ENCODE measurements at regions not wholly inside any gene's neighbourhood (a gene's known extent, or its start where the extent isn't known, plus 50 kb on each side); places are given as distances from the start of the nearest gene placed in this dataset.

DNA sequence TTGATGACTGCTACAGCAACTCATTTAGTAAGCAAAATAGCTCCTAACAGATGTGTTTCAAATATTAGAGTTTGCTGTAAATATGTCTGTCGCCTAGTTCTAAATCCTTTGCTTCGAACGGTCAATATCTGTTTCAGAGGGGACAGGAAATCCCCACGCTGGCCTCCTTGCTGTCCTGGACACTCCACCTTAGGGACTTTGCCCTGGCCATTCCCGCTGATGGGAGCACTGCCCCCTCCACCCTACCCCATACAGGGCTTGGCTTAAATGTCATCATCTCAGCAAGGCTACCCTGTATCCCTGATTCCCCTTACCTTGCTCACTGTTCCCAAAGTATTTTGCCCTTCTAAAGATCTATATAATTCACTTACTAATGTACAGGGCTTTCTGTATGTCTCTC, 86.1 kb upstream of the HIVEP3 start:
- H3K36me3 ChIP-seq = no peaks in the 10 kb centered on the region
- no peaks in the 10 kb centered on the region for H3K27me3 ChIP-seq (replicated peaks; ENCODE audit: insufficient read depth)
- TF ChIP-seq, protein P1, sequence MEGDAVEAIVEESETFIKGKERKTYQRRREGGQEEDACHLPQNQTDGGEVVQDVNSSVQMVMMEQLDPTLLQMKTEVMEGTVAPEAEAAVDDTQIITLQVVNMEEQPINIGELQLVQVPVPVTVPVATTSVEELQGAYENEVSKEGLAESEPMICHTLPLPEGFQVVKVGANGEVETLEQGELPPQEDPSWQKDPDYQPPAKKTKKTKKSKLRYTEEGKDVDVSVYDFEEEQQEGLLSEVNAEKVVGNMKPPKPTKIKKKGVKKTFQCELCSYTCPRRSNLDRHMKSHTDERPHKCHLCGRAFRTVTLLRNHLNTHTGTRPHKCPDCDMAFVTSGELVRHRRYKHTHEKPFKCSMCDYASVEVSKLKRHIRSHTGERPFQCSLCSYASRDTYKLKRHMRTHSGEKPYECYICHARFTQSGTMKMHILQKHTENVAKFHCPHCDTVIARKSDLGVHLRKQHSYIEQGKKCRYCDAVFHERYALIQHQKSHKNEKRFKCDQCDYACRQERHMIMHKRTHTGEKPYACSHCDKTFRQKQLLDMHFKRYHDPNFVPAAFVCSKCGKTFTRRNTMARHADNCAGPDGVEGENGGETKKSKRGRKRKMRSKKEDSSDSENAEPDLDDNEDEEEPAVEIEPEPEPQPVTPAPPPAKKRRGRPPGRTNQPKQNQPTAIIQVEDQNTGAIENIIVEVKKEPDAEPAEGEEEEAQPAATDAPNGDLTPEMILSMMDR (IDR thresholded peaks at IDR 0.05) = no peak
- no peak overlapping the region for H3K27ac ChIP-seq
- no peak overlapping the region for H3K4me3 ChIP-seq
- no peaks in the 10 kb centered on the region for H3K4me1 ChIP-seq (ENCODE audit: control insufficient read depth in 1 of 2, low read depth in 2 of 2)
- DNase-seq (ENCODE audit: low spot score) (no peak), ATAC-seq (ENCODE audit: insufficient number of reproducible peaks, low FRiP score, low read depth) (no peak)
- H3K9me3 ChIP-seq = no peaks in the 10 kb centered on the region

DNA sequence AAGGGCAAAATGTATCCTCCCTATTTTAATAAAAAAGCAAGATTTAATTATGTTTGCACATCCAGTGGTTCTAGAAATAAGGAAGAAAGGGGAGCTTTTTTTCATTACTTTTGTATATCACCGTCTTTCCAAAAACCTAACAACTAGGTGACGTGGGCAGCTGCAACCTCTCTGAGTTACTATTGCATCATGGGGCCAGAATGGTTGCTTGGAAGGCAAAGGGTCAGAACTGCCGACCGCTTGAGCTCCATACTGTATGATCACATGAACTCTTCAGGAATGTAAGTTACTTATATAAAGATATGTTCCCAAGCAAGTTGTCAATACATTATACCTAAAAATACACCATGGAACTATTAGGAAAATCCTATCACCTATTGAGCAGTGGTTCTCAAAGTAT, 85.6 kb upstream of the HIVEP3 start:
- no peaks in the 10 kb centered on the region for H3K36me3 ChIP-seq
- H3K9me3 ChIP-seq = no peaks in the 10 kb centered on the region
- DNase-seq (ENCODE audit: low spot score) = no peak
- TF ChIP-seq, protein P1 (IDR thresholded peaks at IDR 0.05) = no peak
- H3K4me3 ChIP-seq = no peak overlapping the region
- H3K27ac ChIP-seq = no peak overlapping the region
- ATAC-seq (ENCODE audit: insufficient number of reproducible peaks, low FRiP score, low read depth) = no peak
- no peaks in the 10 kb centered on the region for H3K4me1 ChIP-seq (ENCODE audit: control insufficient read depth in 1 of 2, low read depth in 2 of 2)
- no peaks in the 10 kb centered on the region for H3K27me3 ChIP-seq (replicated peaks; ENCODE audit: insufficient read depth)

DNA sequence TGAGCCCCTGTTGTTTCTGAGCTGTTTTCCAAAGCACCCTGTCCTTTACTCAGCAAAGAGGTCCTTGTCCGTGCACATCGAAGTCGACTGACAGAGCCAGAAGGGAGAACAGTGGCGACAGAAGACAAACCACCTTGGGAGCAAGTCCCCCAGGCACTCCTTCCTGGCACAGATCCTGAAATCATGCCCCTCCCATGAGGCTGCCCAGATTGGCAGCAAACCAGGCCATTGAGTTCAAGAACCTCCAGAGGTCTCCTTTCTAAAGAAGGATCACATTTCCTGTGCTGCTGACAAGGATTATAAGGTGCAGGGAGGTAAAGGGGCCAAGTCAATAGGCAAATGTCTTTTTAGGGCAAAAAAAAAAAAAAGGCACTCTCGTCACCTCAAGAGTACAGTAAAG, 84.7 kb upstream of the HIVEP3 start:
- no peak overlapping the region for H3K27ac ChIP-seq
- H3K27me3 ChIP-seq (replicated peaks; ENCODE audit: insufficient read depth) = no peaks in the 10 kb centered on the region
- H3K4me1 ChIP-seq (ENCODE audit: control insufficient read depth in 1 of 2, low read depth in 2 of 2) = no peaks in the 10 kb centered on the region
- TF ChIP-seq, protein P1 (IDR thresholded peaks at IDR 0.05) = no peak
- H3K36me3 ChIP-seq = no peaks in the 10 kb centered on the region
- no peaks in the 10 kb centered on the region for H3K9me3 ChIP-seq
- H3K4me3 ChIP-seq = no peak overlapping the region
- DNase-seq (ENCODE audit: low spot score) = no peak
- no peak for ATAC-seq (ENCODE audit: insufficient number of reproducible peaks, low FRiP score, low read depth)

DNA sequence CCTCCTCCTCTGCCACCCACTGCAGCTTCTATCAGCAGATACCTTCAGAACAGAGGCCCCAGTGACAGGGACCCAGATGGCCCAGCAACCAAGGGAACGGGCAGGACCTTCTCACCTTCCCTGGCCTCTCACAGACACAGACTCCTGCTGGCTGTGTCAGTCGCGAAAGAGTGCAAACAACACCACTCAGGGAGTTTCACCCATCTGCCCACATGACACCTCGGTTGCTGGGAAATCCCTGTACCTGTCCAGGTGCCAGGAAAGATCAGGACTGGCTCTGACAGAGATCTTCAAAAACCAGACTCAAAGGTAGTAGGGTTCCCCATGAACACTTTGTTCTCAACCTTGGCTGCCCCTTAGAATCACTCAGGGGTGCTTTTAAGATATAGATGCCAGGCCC, 83.5 kb upstream of the HIVEP3 start:
- Histone ChIP-seq H3K27ac (no peak overlapping the region), H3K27me3 (replicated peaks; ENCODE audit: insufficient read depth) (no peaks in the 10 kb centered on the region), H3K4me3 (no peak overlapping the region), H3K9me3 (no peaks in the 10 kb centered on the region), H3K36me3 (no peaks in the 10 kb centered on the region), H3K4me1 (ENCODE audit: control insufficient read depth in 1 of 2, low read depth in 2 of 2) (no peaks in the 10 kb centered on the region)
- DNase-seq (ENCODE audit: low spot score) (no peak), ATAC-seq (ENCODE audit: insufficient number of reproducible peaks, low FRiP score, low read depth) (no peak)
- TF ChIP-seq, protein P1 (IDR thresholded peaks at IDR 0.05) = no peak

DNA sequence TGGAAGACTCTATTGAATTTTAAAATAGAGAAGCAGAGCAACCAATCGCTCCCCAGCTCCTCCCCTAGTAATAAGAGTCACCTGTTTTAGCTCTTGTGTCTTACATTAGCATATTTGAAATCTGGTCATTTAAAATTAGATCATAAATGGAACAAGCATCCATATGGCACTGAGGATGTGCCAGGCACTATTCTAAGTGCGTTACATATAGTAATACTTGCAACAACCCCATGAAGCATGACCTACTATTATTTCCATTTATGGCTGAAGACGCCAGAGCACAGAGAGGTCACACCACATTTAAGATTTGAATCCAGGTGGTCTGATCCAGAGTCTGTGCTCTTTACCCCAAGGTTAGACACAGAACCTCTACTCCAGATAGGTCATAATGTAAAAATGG, 82.0 kb upstream of the HIVEP3 start:
- Histone ChIP-seq H3K27me3 (replicated peaks; ENCODE audit: insufficient read depth) (no peaks in the 10 kb centered on the region), H3K4me3 (no peak overlapping the region), H3K36me3 (no peaks in the 10 kb centered on the region), H3K27ac (no peak overlapping the region), H3K9me3 (no peaks in the 10 kb centered on the region), H3K4me1 (ENCODE audit: control insufficient read depth in 1 of 2, low read depth in 2 of 2) (no peaks in the 10 kb centered on the region)
- TF ChIP-seq, protein P1 (IDR thresholded peaks at IDR 0.05) = no peak
- no peak for DNase-seq (ENCODE audit: low spot score)
- no peak for ATAC-seq (ENCODE audit: insufficient number of reproducible peaks, low FRiP score, low read depth)
